GM20000 (cell line): ENCODE measurements at regions not wholly inside any gene's neighbourhood (a gene's known extent, or its start where the extent isn't known, plus 50 kb on each side); places are given as distances from the start of the nearest gene placed in this dataset.
"Not testable (repeated sequence)": the region's sequence is repeated elsewhere in the genome, so short reads cannot be mapped to it uniquely, and the experiment has no call there.

Experiments
- DNase-seq: peaks from one replicate; pipeline ENCODE4 v3.0.0; 2012; ENCODE audit warnings: low spot score
- TF ChIP-seq, protein P1 (sequence below): IDR thresholded peaks from 2 replicates; pipeline ENCODE4 v1.5.1; 2012; ENCODE audit warnings: mild to moderate bottlenecking, control low read depth; ENCODE audit errors: extremely low read depth, missing control alignments

DNA sequence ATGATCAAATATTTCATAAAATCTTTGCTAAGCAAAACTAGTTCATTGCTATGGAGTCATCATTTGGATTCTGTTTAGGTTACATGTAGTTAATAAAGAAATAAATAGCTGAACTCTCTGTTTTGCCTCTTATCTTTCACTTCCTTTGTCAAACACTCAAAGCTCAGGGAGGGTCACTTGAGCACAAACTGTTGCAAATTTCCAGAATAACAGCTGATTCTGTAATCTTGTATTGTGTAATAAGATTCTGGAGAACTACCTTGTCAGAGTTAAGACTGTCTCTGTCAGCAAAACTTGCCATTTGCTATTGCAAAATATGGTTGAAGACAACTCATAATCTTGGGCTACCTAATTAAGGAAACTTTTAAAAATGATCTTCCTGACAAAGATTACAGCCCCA lies 182.0 kb upstream of the MOCS2 start:
- no peak for DNase-seq
- TF ChIP-seq, protein P1, sequence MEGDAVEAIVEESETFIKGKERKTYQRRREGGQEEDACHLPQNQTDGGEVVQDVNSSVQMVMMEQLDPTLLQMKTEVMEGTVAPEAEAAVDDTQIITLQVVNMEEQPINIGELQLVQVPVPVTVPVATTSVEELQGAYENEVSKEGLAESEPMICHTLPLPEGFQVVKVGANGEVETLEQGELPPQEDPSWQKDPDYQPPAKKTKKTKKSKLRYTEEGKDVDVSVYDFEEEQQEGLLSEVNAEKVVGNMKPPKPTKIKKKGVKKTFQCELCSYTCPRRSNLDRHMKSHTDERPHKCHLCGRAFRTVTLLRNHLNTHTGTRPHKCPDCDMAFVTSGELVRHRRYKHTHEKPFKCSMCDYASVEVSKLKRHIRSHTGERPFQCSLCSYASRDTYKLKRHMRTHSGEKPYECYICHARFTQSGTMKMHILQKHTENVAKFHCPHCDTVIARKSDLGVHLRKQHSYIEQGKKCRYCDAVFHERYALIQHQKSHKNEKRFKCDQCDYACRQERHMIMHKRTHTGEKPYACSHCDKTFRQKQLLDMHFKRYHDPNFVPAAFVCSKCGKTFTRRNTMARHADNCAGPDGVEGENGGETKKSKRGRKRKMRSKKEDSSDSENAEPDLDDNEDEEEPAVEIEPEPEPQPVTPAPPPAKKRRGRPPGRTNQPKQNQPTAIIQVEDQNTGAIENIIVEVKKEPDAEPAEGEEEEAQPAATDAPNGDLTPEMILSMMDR: no peak

- TF ChIP-seq, protein P1: no peak
- no peak for DNase-seq
Measured at GRCh38 chr5:53298841-53299240, 181.6 kb upstream of the FST start.

DNA sequence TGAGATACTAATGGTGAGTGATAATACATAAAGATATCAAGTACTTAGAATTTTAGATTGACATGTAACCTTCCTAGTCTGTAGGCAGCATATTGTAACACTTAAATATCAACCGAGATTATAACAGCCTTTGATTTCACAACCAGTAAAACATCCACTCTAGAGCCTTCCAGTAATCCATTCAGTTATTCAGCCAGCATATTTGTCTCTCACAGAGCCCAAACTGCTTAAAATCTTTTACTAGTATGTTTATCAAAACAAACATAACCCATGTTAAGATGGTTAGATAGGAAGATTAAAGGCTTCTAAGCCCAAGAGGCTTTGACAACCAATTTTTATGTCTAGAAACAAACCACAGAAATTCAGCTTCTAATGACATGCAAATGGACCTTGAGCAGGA lies 177.9 kb upstream of the FST start:
- TF ChIP-seq, protein P1: no peak
- DNase-seq: no peak

DNA sequence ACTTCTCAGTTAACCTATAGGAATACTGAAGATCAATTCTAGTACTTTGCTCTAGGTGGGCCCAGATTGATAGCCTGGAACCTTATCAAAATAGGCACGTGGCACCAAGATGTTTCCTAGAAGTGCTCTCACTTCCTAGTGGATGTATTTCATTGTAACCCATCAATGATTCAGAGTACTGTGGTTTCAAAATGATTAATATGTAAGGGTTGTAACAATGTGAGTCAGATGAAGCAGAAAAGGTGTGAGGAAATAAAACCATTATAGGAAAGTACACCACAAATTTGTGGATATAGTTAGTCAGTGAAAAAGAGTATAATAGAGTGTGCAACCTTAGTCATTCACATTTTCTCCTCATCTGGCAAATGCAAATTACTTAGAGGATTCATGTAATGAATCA lies 177.3 kb upstream of the FST start:
- DNase-seq: no peak
- TF ChIP-seq, protein P1: no peak

- not testable (repeated sequence) for DNase-seq
Measured at GRCh38 chr5:53305316-53305715, 175.1 kb upstream of the FST start.

DNA sequence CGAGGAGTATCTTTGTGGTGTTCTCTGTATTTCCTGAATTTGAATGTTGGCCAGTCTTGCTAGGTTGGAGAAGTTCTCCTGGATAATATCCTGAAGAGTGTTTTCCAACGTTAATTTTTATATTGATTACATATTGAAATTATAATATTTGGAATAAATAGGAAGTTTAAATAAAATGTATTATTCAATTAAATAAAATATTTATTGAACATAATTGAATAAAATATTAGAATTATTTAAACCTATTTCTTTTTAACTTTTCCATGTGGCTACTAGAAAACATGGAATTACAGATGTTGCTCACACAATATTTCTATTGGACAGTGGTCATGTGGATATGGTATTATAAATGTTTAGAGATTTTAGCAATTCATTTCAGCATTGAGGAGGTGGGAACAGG lies 170.8 kb upstream of the FST start:
- TF ChIP-seq, protein P1: no peak
- DNase-seq: no peak

- DNase-seq: no peak
- TF ChIP-seq, protein P1: no peak
Measured at GRCh38 chr5:53311681-53312080, 168.7 kb upstream of the FST start.

DNA sequence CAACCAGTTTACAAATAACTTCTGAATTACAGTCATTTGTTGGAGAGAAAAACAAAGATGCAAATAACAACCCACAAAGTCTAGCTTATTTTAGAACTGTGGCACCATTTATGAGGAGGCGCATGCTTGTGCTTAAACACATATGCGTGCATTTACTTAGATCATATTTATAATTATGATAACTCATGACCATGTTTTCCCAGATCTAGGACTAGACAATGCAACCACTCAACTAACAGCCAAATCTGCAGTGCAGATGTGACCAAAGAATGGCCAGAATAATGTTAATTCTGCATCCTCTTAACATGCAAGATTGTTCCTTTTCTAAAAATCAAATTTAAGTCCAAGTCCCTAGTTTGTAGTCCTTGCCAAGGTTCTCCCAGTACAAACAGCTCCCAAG lies 167.3 kb upstream of the FST start:
- no peak for DNase-seq
- TF ChIP-seq, protein P1: no peak
